ENCODE measurements at regions not wholly inside any gene's neighbourhood (a gene's known extent, or its start where the extent isn't known, plus 50 kb on each side); places are given as distances from the start of the nearest gene placed in this dataset.

- TF ChIP-seq, protein P1, sequence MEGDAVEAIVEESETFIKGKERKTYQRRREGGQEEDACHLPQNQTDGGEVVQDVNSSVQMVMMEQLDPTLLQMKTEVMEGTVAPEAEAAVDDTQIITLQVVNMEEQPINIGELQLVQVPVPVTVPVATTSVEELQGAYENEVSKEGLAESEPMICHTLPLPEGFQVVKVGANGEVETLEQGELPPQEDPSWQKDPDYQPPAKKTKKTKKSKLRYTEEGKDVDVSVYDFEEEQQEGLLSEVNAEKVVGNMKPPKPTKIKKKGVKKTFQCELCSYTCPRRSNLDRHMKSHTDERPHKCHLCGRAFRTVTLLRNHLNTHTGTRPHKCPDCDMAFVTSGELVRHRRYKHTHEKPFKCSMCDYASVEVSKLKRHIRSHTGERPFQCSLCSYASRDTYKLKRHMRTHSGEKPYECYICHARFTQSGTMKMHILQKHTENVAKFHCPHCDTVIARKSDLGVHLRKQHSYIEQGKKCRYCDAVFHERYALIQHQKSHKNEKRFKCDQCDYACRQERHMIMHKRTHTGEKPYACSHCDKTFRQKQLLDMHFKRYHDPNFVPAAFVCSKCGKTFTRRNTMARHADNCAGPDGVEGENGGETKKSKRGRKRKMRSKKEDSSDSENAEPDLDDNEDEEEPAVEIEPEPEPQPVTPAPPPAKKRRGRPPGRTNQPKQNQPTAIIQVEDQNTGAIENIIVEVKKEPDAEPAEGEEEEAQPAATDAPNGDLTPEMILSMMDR (optimal IDR thresholded peaks at IDR 0.05 in 1 of 3, IDR thresholded peaks at IDR 0.05 in 1 of 3, conservative IDR thresholded peaks at IDR 0.05 in 1 of 3; ENCODE audit: extremely low read depth in 1 of 3, insufficient read depth in 2 of 3, low read length in 3 of 3), result no peak
- no peak for TF ChIP-seq EZH2 (IDR thresholded peaks at IDR 0.05; ENCODE audit: low read length)
These were observed 745.4 kb downstream of the PDHA2 start for GRCh38 chr4:96585304-96585703.

Data from keratinocyte (primary cell).